ENCODE measurements at regions not wholly inside any gene's neighbourhood (a gene's known extent, or its start where the extent isn't known, plus 50 kb on each side); places are given as distances from the start of the nearest gene placed in this dataset.

DNA sequence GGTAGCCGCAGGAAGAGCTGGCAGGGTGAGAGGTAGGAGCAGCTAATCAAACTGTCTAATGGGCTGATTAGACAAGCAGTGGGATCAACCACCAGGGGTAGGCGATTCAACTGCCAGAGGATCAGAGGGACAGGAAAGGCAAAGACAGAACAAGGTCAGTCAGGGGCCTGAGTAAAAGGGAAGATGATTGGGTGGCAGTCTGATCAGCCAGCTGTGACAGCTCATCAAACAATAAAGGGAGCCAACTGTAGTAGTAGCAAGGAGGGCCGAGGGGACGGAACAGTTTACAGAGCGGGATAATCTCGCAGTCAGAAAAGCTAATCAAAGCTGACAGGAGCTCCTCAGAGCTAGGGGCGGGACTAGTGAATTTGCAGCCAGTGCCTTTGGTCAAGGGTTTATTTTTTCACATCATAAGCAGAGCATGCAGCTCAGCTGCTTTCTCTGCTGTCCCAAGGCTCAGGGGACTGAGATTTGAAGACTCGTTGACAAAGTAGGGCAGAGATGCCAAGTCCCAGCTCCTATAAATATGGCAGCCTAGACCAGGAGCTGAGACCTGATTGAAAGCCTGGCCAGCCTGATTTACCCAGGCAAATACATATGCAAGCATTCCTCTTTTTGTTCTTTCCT is 418.2 kb downstream of the GABRG2 start:
- TF ChIP-seq, protein P1, sequence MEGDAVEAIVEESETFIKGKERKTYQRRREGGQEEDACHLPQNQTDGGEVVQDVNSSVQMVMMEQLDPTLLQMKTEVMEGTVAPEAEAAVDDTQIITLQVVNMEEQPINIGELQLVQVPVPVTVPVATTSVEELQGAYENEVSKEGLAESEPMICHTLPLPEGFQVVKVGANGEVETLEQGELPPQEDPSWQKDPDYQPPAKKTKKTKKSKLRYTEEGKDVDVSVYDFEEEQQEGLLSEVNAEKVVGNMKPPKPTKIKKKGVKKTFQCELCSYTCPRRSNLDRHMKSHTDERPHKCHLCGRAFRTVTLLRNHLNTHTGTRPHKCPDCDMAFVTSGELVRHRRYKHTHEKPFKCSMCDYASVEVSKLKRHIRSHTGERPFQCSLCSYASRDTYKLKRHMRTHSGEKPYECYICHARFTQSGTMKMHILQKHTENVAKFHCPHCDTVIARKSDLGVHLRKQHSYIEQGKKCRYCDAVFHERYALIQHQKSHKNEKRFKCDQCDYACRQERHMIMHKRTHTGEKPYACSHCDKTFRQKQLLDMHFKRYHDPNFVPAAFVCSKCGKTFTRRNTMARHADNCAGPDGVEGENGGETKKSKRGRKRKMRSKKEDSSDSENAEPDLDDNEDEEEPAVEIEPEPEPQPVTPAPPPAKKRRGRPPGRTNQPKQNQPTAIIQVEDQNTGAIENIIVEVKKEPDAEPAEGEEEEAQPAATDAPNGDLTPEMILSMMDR (IDR thresholded peaks at IDR 0.05): no peak
- intact Hi-C loops (cut with DNase I): no loop called here
- Histone ChIP-seq H3K36me3 (no peaks in the 10 kb centered on the region), H3K27ac (no peak overlapping the region), H3K9me3 (no peaks in the 10 kb centered on the region), H3K4me3 (no peak overlapping the region), H3K4me1 (no peaks in the 10 kb centered on the region), H3K27me3 (no peaks in the 10 kb centered on the region)
- ATAC-seq (no peak), DNase-seq (peak in 2 of 4 donors; percentile 0 to 56)

DNA sequence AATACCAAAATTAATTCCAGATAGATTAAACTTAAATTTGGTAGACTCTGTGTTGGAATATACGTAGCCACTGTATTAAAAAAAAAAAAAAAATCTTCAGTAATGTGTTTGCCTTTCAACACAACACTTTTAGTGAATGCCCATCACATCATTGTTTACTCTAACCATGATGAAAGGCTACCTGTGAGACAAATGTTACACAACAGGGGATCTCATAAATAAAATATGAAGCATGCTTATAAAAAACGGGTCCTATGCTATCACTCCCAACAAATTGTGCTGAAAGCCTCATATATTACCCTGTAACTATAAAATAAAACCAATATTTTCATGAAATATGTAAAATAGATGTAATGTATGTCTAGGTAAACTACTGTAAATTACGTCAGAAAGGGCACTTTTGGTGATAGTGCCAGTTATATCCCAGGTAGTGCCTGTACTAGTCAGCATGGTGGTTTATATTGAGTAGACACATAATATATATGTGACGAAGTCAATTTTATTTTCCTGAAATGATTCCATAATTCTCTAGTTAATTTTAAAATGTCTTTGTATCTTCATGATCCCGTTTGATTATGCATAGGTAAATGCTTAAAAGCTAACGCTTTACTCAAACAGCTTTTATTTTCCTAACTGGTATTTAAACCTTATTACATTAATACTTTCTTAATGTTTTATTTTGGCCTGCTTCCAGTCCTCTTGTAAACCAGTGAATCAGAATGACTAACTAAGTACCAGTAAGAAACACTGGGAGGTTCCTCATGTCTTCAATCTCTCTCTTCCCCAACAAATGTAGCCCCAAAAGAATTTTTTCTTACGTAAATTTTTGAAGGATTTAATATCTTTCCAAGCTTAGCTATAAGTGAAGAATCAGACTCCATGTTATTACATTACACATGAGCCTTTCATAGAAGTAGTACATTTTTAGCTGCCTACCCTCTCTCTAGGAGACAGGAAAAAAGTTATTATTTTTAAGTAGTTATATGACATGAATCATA is 420.3 kb downstream of the GABRG2 start:
- DNase-seq: no peak
- Histone ChIP-seq H3K36me3 (no peaks in the 10 kb centered on the region), H3K27ac (no peak overlapping the region), H3K4me1 (no peaks in the 10 kb centered on the region), H3K27me3 (no peaks in the 10 kb centered on the region), H3K4me3 (no peak overlapping the region), H3K9me3 (no peaks in the 10 kb centered on the region)
- TF ChIP-seq, protein P1 (IDR thresholded peaks at IDR 0.05): no peak
- no peak for ATAC-seq
- intact Hi-C loops (cut with DNase I): no loop called here

DNA sequence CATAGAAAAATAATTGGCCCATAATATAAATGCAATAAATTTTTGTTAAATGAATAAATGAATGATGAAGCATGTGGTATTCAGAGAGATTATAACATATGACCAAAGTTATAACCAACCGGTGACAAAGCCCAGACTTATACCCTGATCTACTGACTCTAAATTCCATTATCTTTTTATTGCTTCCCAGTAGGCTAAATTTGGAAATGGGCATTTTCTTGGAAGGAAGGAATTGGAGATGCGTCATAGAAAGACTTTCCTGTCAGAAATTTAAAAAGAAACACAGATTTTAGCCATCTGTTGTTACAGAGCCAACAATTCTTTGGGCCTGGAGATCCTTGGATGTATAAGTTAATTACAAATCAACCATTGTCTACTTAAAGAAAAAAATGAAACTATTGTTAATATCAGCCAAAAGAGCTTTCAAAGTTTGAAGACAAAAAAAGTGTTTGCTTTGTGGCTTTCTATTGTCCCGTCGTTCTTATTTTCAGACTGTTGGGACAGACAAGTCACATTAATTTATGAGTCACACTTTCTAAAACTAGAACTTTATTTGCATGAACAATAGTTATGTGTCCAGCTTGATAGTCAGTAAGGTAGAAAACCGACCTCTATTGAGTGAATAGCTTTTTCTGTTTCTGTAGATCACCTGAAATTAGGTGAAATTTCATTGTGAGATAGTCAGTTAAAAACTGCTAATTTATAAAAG is 428.7 kb downstream of the GABRG2 start:
- Histone ChIP-seq H3K4me1 (no peaks in the 10 kb centered on the region), H3K27me3 (no peaks in the 10 kb centered on the region), H3K27ac (no peak overlapping the region), H3K36me3 (no peaks in the 10 kb centered on the region), H3K9me3 (peaks cover 0 to 4% of the 10 kb centered on the region in 2 donors), H3K4me3 (no peak overlapping the region)
- no peak for DNase-seq
- intact Hi-C loops (cut with DNase I): no loop called here
- TF ChIP-seq, protein P1 (IDR thresholded peaks at IDR 0.05): no peak
- no peak for ATAC-seq

DNA sequence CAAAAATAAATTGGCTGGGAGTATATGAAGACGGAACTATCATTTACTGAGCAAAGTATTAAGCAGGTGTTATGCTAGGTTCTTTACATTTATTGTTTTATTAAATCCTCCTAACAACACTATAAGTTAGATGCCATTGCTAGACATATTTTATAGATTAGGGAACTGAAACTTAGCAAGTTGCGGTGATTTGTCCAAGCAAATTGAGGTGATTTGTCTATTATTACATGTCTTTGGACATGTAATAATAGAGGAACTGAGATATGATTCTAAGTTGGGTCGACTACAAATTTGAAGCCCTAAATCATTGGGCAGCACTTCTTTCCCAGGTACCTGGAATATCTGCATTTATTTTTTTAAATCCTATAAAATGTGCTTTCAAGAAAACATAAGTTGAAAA is 429.9 kb downstream of the GABRG2 start:
- Histone ChIP-seq H3K4me3 (no peak overlapping the region), H3K27me3 (no peaks in the 10 kb centered on the region), H3K4me1 (no peaks in the 10 kb centered on the region), H3K9me3 (peaks cover 0 to 6% of the 10 kb centered on the region in 2 donors), H3K27ac (no peak overlapping the region), H3K36me3 (no peaks in the 10 kb centered on the region)
- intact Hi-C loops (cut with DNase I): no loop called here
- DNase-seq: no peak
- no peak for ATAC-seq
- TF ChIP-seq, protein P1 (IDR thresholded peaks at IDR 0.05): no peak

DNA sequence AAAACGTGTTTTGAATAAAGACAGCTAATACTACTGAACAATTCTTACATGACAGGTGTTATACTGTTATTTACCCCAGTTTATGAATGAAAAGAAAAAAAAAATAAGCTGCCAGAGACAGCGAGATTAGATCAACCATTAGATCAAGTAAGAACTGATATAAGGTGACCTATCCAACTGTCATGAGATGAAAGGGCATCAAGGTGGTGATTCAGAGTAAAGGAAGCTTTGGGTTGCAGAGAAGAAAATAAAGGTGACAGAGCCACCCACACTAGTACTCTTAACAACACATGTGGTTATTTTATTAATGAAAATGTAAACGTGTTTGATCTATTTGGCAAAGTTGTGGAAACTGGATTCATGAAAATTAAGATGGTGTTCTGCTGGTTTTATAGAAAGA is 435.2 kb downstream of the GABRG2 start:
- Histone ChIP-seq H3K4me3 (no peak overlapping the region), H3K27ac (no peak overlapping the region), H3K27me3 (no peaks in the 10 kb centered on the region), H3K4me1 (no peaks in the 10 kb centered on the region), H3K36me3 (no peaks in the 10 kb centered on the region), H3K9me3 (peaks cover 3 to 8% of the 10 kb centered on the region in 2 donors)
- TF ChIP-seq, protein P1 (IDR thresholded peaks at IDR 0.05): no peak
- no peak for DNase-seq
- intact Hi-C loops (cut with DNase I): no loop called here
- no peak for ATAC-seq

All from left lung (tissue), 4 donors.